Neural cell (in vitro differentiated cells): ENCODE measurements at regions not wholly inside any gene's neighbourhood (a gene's known extent, or its start where the extent isn't known, plus 50 kb on each side); places are given as distances from the start of the nearest gene placed in this dataset.
A peak's percentile ranks its signal among the peaks of the same experiment; 100 is the strongest.

Experiments used
- H2AFZ ChIP-seq: fragments of 200-600, 300-800 bp; sonication (generic), shearing (Covaris generic); 2 replicates; pipeline ENCODE4 v1.6.0; 2014; ENCODE audit warnings: low read depth, mild to moderate bottlenecking, antibody characterized with exemption, low read length, moderate library complexity
- H3F3A ChIP-seq: fragments of 200-600 bp; shearing (Covaris generic); 2 replicates; pipeline ENCODE4 v1.6.1; 2016; ENCODE audit warnings: mild to moderate bottlenecking, moderate library complexity, mixed read lengths, antibody characterized with exemption, low read length; ENCODE audit not compliant: insufficient read depth, poor library complexity, severe bottlenecking
- H3K27ac ChIP-seq: fragments of 200-600, 300-800 bp; sonication (generic), shearing (Covaris generic); 2 replicates; pipeline ENCODE4 v1.5.1; 2014; ENCODE audit warnings: mild to moderate bottlenecking, low read length, moderate library complexity
- H3K27me3 ChIP-seq: fragments of 300-800, 200-600 bp; sonication (generic), shearing (Covaris generic); 2 replicates; pipeline ENCODE4 v1.6.0; 2014; ENCODE audit warnings: mild to moderate bottlenecking, low read depth, low read length, moderate library complexity; ENCODE audit not compliant: insufficient read depth
- H3K36me3 ChIP-seq: fragments of 300-800, 200-600 bp; sonication (generic), shearing (Covaris generic); 2 replicates; pipeline ENCODE4 v1.5.1; 2014; ENCODE audit warnings: mild to moderate bottlenecking, antibody characterized with exemption, low read length, moderate library complexity; ENCODE audit not compliant: insufficient read depth
- H3K4me2 ChIP-seq: fragments of 300-800, 200-600 bp; sonication (generic), shearing (Covaris generic); 2 replicates; pipeline ENCODE4 v1.6.0; 2014; ENCODE audit warnings: mild to moderate bottlenecking, low read length
- H3K4me3 ChIP-seq: fragments of 300-800, 200-600 bp; sonication (generic), shearing (Covaris generic); 2 replicates; pipeline ENCODE4 v1.5.1; 2014; ENCODE audit warnings: mild to moderate bottlenecking, low read length, moderate library complexity
- H3K79me2 ChIP-seq: fragments of 200-600 bp; shearing (Covaris generic); replicated peaks from 2 replicates; pipeline ENCODE4 v1.6.0; 2014; ENCODE audit warnings: mild to moderate bottlenecking, low read length, moderate library complexity; ENCODE audit not compliant: insufficient read depth
- H3K9ac ChIP-seq: fragments of 300-800, 200-600 bp; sonication (generic), shearing (Covaris generic); 2 replicates; pipeline ENCODE4 v1.6.1; 2016; ENCODE audit warnings: mild to moderate bottlenecking, low read length, mixed read lengths
- H3K9me2 ChIP-seq: fragments of 200-600 bp; shearing (Covaris generic); 2 replicates; pipeline ENCODE4 v1.6.1; 2016; ENCODE audit warnings: mild to moderate bottlenecking, low read length, mixed read lengths; ENCODE audit not compliant: insufficient read depth
- H3K9me3 ChIP-seq: fragments of 200-600, 300-800 bp; sonication (generic), shearing (Covaris generic); 2 replicates; pipeline ENCODE4 v1.6.1; 2016; ENCODE audit warnings: mild to moderate bottlenecking, mixed run types, low read length, moderate library complexity, mixed read lengths
- H4K20me1 ChIP-seq: fragments of 200-600 bp; shearing (Covaris generic); 2 replicates; pipeline ENCODE4 v1.6.1; 2016; ENCODE audit warnings: mild to moderate bottlenecking, mixed run types; ENCODE audit not compliant: insufficient read depth
- CTCF ChIP-seq: fragments of 450-650 bp; IDR thresholded peaks from 2 replicates; pipeline ENCODE4 v1.5.1; 2014; ENCODE audit warnings: antibody characterized with exemption, mild to moderate bottlenecking, moderate library complexity; ENCODE audit not compliant: poor library complexity, severe bottlenecking
- EP300 ChIP-seq: fragments of 450-650 bp; conservative IDR thresholded peaks from 2 replicates; pipeline ENCODE4 v1.6.1; 2014; ENCODE audit warnings: antibody characterized with exemption, mild to moderate bottlenecking, moderate library complexity; ENCODE audit not compliant: poor library complexity, severe bottlenecking
- EZH2 ChIP-seq: fragments of 200-600, 300-800 bp; shearing (Covaris generic), sonication (generic); IDR thresholded peaks from 2 replicates; pipeline ENCODE4 v1.6.1; 2014; ENCODE audit warnings: antibody characterized with exemption, low read length, borderline replicate concordance, mild to moderate bottlenecking; ENCODE audit not compliant: insufficient read depth, poor library complexity, severe bottlenecking
- MXI1 ChIP-seq: fragments of 450-650 bp; conservative IDR thresholded peaks from 2 replicates; pipeline ENCODE4 v1.6.1; 2014; ENCODE audit warnings: antibody characterized with exemption, mild to moderate bottlenecking; ENCODE audit not compliant: poor library complexity, severe bottlenecking
- POLR2AphosphoS5 ChIP-seq: IDR thresholded peaks from 2 replicates; pipeline ENCODE4 v1.6.1; 2012
- RAD21 ChIP-seq: fragments of 450-650 bp; conservative IDR thresholded peaks from 2 replicates; pipeline ENCODE4 v1.6.1; 2014; ENCODE audit warnings: antibody characterized with exemption, mild to moderate bottlenecking, moderate library complexity
- REST ChIP-seq: IDR thresholded peaks from 2 replicates; pipeline ENCODE4 v1.6.1; 2012; ENCODE audit warnings: borderline replicate concordance
- SMC3 ChIP-seq: fragments of 450-650 bp; conservative IDR thresholded peaks from 2 replicates; pipeline ENCODE4 v1.6.1; 2014; ENCODE audit warnings: antibody characterized with exemption, mild to moderate bottlenecking, moderate library complexity; ENCODE audit not compliant: poor library complexity
- TAF1 ChIP-seq: IDR thresholded peaks from 2 replicates; pipeline ENCODE4 v1.6.1; 2012; ENCODE audit warnings: low read depth

DNA sequence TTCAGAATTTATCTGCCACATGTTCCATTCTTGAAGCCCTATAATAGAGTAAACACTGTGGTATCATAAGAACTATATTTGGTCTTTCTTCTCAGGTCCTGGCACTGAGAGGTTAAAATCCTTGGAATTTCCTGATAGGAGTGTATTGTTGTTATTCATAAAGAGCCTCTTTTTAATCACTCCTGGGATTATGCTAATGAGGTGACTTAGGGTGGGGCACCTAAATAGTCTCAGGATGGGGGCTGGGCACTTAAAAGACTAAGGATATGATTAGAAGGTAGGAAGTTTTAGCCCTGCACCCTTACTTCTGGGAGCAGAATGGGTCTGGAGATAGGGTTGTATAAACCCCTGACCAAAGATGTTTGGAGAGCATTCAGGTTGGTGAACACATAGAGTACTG is 755.2 kb upstream of the TENM4 start:
- no peaks in the 10 kb centered on the region for H3K79me2 ChIP-seq
- H3K9me2 ChIP-seq = no peaks in the 10 kb centered on the region
- TF ChIP-seq EZH2 = no peak
- no peak for TF ChIP-seq SMC3
- no peak for TF ChIP-seq EP300
- TF ChIP-seq RAD21 = no peak
- no peak overlapping the region for H2AFZ ChIP-seq
- H3K9ac ChIP-seq = no peak overlapping the region
- no peak overlapping the region for H3K4me3 ChIP-seq
- H3K4me2 ChIP-seq = no peak overlapping the region
- peak overlapping the region; percentile 76 for H3K27ac ChIP-seq
- no peaks in the 10 kb centered on the region for H3K9me3 ChIP-seq
- H4K20me1 ChIP-seq = no peaks in the 10 kb centered on the region
- H3F3A ChIP-seq = no peaks in the 10 kb centered on the region
- no peaks in the 10 kb centered on the region for H3K27me3 ChIP-seq
- H3K36me3 ChIP-seq = no peaks in the 10 kb centered on the region

GRCh38 chr11:80194625-80195024 is 753.8 kb upstream of the TENM4 start:
- TF ChIP-seq EZH2 (no peak), EP300 (peak; percentile 92), POLR2AphosphoS5 (no peak), RAD21 (no peak), MXI1 (no peak)
- H3K79me2 ChIP-seq = no peaks in the 10 kb centered on the region
- H3K9ac ChIP-seq = peak overlapping the region; percentile 43
- no peaks in the 10 kb centered on the region for H3K27me3 ChIP-seq
- no peaks in the 10 kb centered on the region for H4K20me1 ChIP-seq
- no peak overlapping the region for H2AFZ ChIP-seq
- H3F3A ChIP-seq = no peaks in the 10 kb centered on the region
- no peaks in the 10 kb centered on the region for H3K36me3 ChIP-seq
- no peaks in the 10 kb centered on the region for H3K9me2 ChIP-seq
- H3K27ac ChIP-seq = peak overlapping the region; percentile 76
- peak overlapping the region; percentile 27 for H3K4me3 ChIP-seq
- peak overlapping the region; percentile 50 for H3K4me2 ChIP-seq
- H3K9me3 ChIP-seq = no peaks in the 10 kb centered on the region

DNA sequence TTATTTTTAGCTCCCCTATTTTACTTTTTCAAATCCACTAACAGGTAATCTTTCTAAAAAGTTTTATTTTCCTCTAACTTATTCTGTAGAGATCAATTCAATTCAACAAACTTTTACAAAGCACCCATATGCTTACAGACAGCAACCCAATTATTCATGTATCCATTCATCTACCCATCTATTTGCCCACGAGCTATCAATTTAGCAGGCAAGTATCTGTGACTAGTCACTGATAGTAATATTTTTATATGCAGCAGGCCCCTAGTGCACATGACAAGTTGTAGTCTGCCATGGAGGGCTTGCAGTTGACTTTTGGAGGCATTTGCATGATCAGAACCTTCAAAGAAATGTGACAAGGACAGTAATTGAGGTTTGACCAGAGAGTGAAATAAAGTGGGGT is 753.2 kb upstream of the TENM4 start:
- no peaks in the 10 kb centered on the region for H3K9me2 ChIP-seq
- H3K9me3 ChIP-seq = no peaks in the 10 kb centered on the region
- TF ChIP-seq REST (no peak), RAD21 (no peak), SMC3 (no peak), POLR2AphosphoS5 (no peak), EP300 (no peak), MXI1 (no peak), TAF1 (no peak), CTCF (no peak), EZH2 (no peak)
- H3K4me2 ChIP-seq = peak overlapping the region; percentile 41
- H3K9ac ChIP-seq = peak overlapping the region; percentile 43
- no peak overlapping the region for H2AFZ ChIP-seq
- peak overlapping the region; percentile 76 for H3K27ac ChIP-seq
- H3K27me3 ChIP-seq = no peaks in the 10 kb centered on the region
- no peaks in the 10 kb centered on the region for H3K79me2 ChIP-seq
- no peaks in the 10 kb centered on the region for H3K36me3 ChIP-seq
- peak overlapping the region; percentile 1 for H3K4me3 ChIP-seq
- H3F3A ChIP-seq = no peaks in the 10 kb centered on the region
- H4K20me1 ChIP-seq = no peaks in the 10 kb centered on the region
